ENCODE measurements at regions not wholly inside any gene's neighbourhood (a gene's known extent, or its start where the extent isn't known, plus 50 kb on each side); places are given as distances from the start of the nearest gene placed in this dataset.

DNA sequence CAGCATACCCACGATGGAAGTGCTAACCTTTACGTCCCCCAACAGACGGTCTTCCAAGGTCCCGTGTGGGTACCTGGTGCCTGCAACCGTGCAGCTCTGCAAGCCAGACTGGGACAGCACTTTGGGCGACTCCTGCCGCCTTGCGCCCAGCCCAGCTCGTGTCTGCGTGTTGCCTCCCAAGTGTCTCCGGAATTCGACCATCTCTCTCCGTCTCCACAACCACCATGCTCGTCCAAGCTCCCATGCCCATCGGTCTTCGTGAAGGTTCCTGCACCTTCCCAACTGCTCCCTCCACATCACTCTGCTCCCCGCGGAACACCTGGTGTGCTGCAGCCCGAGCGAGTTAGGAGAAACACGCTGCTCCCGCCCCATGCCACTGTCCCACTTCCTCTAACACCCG lies 173.2 kb upstream of the AFDN start:
- H3K9me3 ChIP-seq (ENCODE audit: control insufficient read depth, insufficient read depth, low read length), result peaks cover 60% of the 10 kb centered on the region
- no peak overlapping the region for H2AK9ac ChIP-seq (replicated peaks; ENCODE audit: low read depth, low read length, poor library complexity)
- no peak overlapping the region for H3K18ac ChIP-seq (ENCODE audit: low read depth, low read length)
- H2AFZ ChIP-seq (replicated peaks; ENCODE audit: low read length, poor library complexity), result no peak overlapping the region
- intact Hi-C loops (cut with micrococcal nuclease) (no loop called here), dilution Hi-C loops (cut with HindIII; ENCODE audit: low sequenced_read_pairs, unreplicated experiment) (no loop called here), in situ Hi-C loops (cut with MboI; ENCODE audit: low sequenced_read_pairs) (no loop called here)
- H3K4me3 ChIP-seq (ENCODE audit: insufficient read depth, low read depth, low read length), result no peak overlapping the region
- no peak overlapping the region for H3K56ac ChIP-seq (ENCODE audit: extremely low read depth, insufficient read depth, low read length)
- ChIA-PET CTCF (no interaction called here), POLR2A (ENCODE audit: unreplicated experiment) (no interaction called here)
- no peaks in the 10 kb centered on the region for H3K9me1 ChIP-seq (ENCODE audit: insufficient read depth, low read length)
- H3K36me3 ChIP-seq (ENCODE audit: control insufficient read depth, insufficient read depth, low read length), result no peaks in the 10 kb centered on the region
- no TSS peak for BruUV-seq (replicated peaks)
- no peak overlapping the region for H3K9ac ChIP-seq (ENCODE audit: low read depth, low read length)
- no peak overlapping the region for H3K23ac ChIP-seq (ENCODE audit: low read depth, low read length)
- H3K4ac ChIP-seq (ENCODE audit: low read depth, low read length), result no peak overlapping the region
- H3K27ac ChIP-seq (ENCODE audit: insufficient read depth, low read length), result no peak overlapping the region
- no peak overlapping the region for H3K14ac ChIP-seq (replicated peaks; ENCODE audit: low read depth, low read length)
- no peak overlapping the region for H2BK15ac ChIP-seq (ENCODE audit: low read depth, low read length)
- 80% methylated on average over 20 of the region's 23 CpGs; no CpG with 5 or more reads in 1 of the 2 experiments for WGBS, 2 experiments (ENCODE audit: extremely low coverage in 2 of 2, insufficient read length in 1 of 2)
- H2BK120ac ChIP-seq (ENCODE audit: low read depth, low read length), result no peak overlapping the region
- H2BK5ac ChIP-seq (ENCODE audit: low read depth, low read length, poor library complexity, severe bottlenecking), result no peak overlapping the region
- no peak for ATAC-seq (ENCODE audit: low read depth)
- no peaks in the 10 kb centered on the region for H3K27me3 ChIP-seq (ENCODE audit: control insufficient read depth, insufficient read depth, low read length)
- no peak overlapping the region for H2BK20ac ChIP-seq (ENCODE audit: low read depth, low read length)
- no peak overlapping the region for H2AK5ac ChIP-seq (ENCODE audit: low read depth, low read length)
- no peak overlapping the region for H3K4me2 ChIP-seq (ENCODE audit: low read depth, low read length)
- H4K91ac ChIP-seq (ENCODE audit: insufficient read depth, low read depth, low read length), result no peak overlapping the region
- DNase-seq, result no peak
- H4K20me1 ChIP-seq (ENCODE audit: insufficient read depth, low read length), result no peaks in the 10 kb centered on the region
- no peak overlapping the region for H4K8ac ChIP-seq (ENCODE audit: low read depth in 2 of 2, low read length in 2 of 2)
- H3K4me1 ChIP-seq (ENCODE audit: control insufficient read depth, insufficient read depth, low read length), result no peaks in the 10 kb centered on the region
- no peak overlapping the region for H4K5ac ChIP-seq (ENCODE audit: low read depth, low read length)
- TF ChIP-seq RFX5 (IDR thresholded peaks at IDR 0.05; ENCODE audit: low read depth, low read length) (no peak), BHLHE40 (IDR thresholded peaks at IDR 0.05; ENCODE audit: low read depth, low read length) (no peak), MXI1 (IDR thresholded peaks at IDR 0.05; ENCODE audit: borderline replicate concordance, low read depth, low read length) (no peak), RCOR1 (IDR thresholded peaks at IDR 0.05; ENCODE audit: insufficient replicate concordance, low read length) (no peak), MAFK (IDR thresholded peaks at IDR 0.05; ENCODE audit: low read depth, low read length) (no peak), RAD21 (IDR thresholded peaks at IDR 0.05; ENCODE audit: low read length) (no peak), FOS (IDR thresholded peaks at IDR 0.05; ENCODE audit: low read depth, low read length) (no peak), CHD1 (IDR thresholded peaks at IDR 0.05; ENCODE audit: low read depth, low read length) (no peak), POLR2A (IDR thresholded peaks at IDR 0.05; ENCODE audit: low read depth, low read length) (no peak)
- TF ChIP-seq, protein P1, sequence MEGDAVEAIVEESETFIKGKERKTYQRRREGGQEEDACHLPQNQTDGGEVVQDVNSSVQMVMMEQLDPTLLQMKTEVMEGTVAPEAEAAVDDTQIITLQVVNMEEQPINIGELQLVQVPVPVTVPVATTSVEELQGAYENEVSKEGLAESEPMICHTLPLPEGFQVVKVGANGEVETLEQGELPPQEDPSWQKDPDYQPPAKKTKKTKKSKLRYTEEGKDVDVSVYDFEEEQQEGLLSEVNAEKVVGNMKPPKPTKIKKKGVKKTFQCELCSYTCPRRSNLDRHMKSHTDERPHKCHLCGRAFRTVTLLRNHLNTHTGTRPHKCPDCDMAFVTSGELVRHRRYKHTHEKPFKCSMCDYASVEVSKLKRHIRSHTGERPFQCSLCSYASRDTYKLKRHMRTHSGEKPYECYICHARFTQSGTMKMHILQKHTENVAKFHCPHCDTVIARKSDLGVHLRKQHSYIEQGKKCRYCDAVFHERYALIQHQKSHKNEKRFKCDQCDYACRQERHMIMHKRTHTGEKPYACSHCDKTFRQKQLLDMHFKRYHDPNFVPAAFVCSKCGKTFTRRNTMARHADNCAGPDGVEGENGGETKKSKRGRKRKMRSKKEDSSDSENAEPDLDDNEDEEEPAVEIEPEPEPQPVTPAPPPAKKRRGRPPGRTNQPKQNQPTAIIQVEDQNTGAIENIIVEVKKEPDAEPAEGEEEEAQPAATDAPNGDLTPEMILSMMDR (conservative IDR thresholded peaks at IDR 0.05; ENCODE audit: low read depth, low read length), result no peak
- H3K79me1 ChIP-seq (ENCODE audit: low read depth in 1 of 2, low read length in 2 of 2), result no peaks in the 10 kb centered on the region

Data from IMR-90 (cell line).